HG03432 (cell line): ENCODE measurements at regions not wholly inside any gene's neighbourhood (a gene's known extent, or its start where the extent isn't known, plus 50 kb on each side); places are given as distances from the start of the nearest gene placed in this dataset.
"Not testable (repeated sequence)": the region's sequence is repeated elsewhere in the genome, so short reads cannot be mapped to it uniquely, and the experiment has no call there.

Source experiments
- ATAC-seq: cut with Tn5 transposase; IDR thresholded peaks from one replicate; pipeline ENCODE4 v1.9.1; 2021; ENCODE audit warnings: mild to moderate bottlenecking, moderate library complexity; ENCODE audit not compliant: unreplicated experiment

GRCh38 chr6:47180633-47181032 is 129.1 kb downstream of the TNFRSF21 start:
- no peak for ATAC-seq

- no peak for ATAC-seq
These were observed 130.4 kb downstream of the TNFRSF21 start for GRCh38 chr6:47179286-47179685.

- no peak for ATAC-seq
These were observed 133.5 kb upstream of the ADGRF1 start for GRCh38 chr6:47175656-47176055.

GRCh38 chr6:47174502-47175023 is 132.4 kb upstream of the ADGRF1 start:
- no peak for ATAC-seq

- ATAC-seq, result not testable (repeated sequence)
These were observed 131.9 kb upstream of the ADGRF1 start for GRCh38 chr6:47174063-47174462.

GRCh38 chr6:47173145-47173544 is 131.0 kb upstream of the ADGRF1 start:
- not testable (repeated sequence) for ATAC-seq

- no peak for ATAC-seq
These were observed 128.4 kb upstream of the ADGRF1 start for GRCh38 chr6:47170617-47170947.

- ATAC-seq, result no peak
These were observed 127.9 kb upstream of the ADGRF1 start for GRCh38 chr6:47169785-47170616.

- ATAC-seq, result no peak
These were observed 126.0 kb upstream of the ADGRF1 start for GRCh38 chr6:47168180-47168579.

- ATAC-seq, result peak; percentile 89
These were observed 123.8 kb upstream of the ADGRF1 start for GRCh38 chr6:47165918-47166317.

- no peak for ATAC-seq
These were observed 122.7 kb upstream of the ADGRF1 start for GRCh38 chr6:47164877-47165276.

- peak; percentile 48 for ATAC-seq
These were observed 121.4 kb upstream of the ADGRF1 start for GRCh38 chr6:47163536-47163935.

GRCh38 chr6:47162793-47163192 is 120.7 kb upstream of the ADGRF1 start:
- no peak for ATAC-seq

GRCh38 chr6:47162231-47162630 is 120.1 kb upstream of the ADGRF1 start:
- no peak for ATAC-seq

GRCh38 chr6:47161176-47161687 is 119.1 kb upstream of the ADGRF1 start:
- no peak for ATAC-seq

- no peak for ATAC-seq
These were observed 118.6 kb upstream of the ADGRF1 start for GRCh38 chr6:47160702-47161101.

GRCh38 chr6:47159763-47160162 is 117.6 kb upstream of the ADGRF1 start:
- no peak for ATAC-seq

- ATAC-seq, result no peak
These were observed 115.6 kb upstream of the ADGRF1 start for GRCh38 chr6:47157653-47158219.

GRCh38 chr6:47157063-47157462 is 114.9 kb upstream of the ADGRF1 start:
- no peak for ATAC-seq

- no peak for ATAC-seq
These were observed 114.1 kb upstream of the ADGRF1 start for GRCh38 chr6:47156196-47156595.

- no peak for ATAC-seq
These were observed 111.2 kb upstream of the ADGRF1 start for GRCh38 chr6:47153404-47153755.

GRCh38 chr6:47152666-47153403 is 110.7 kb upstream of the ADGRF1 start:
- ATAC-seq, result no peak
